ENCODE measurements at regions not wholly inside any gene's neighbourhood (a gene's known extent, or its start where the extent isn't known, plus 50 kb on each side); places are given as distances from the start of the nearest gene placed in this dataset.

DNA sequence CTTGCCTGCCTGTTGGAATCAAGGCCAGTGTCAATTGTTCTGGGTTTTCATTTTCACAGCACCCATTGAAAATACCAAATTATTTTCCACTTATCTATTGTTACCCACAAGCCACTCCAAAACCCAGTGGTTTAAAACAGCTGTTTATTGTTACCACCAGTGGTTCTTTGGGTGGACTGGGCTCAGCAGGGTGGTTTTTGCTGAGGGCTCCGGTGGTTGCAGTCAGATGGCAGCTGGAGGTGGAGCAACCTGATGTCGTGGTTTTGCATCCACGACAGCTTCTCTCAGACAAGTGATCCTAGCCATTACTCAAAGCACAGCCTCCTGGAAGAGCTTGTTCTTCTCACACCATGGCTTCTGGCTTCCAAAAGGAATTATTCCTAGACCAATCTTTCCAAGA is 235.1 kb upstream of the ADARB2 start:
- Histone ChIP-seq H3K36me3 (ENCODE audit: control insufficient read depth in 2 of 2, insufficient read depth in 1 of 2, low read length in 2 of 2) (no peaks in the 10 kb centered on the region), H3K4me3 (ENCODE audit: low read depth, low read length) (no peak overlapping the region), H3K9me3 (ENCODE audit: control insufficient read depth, insufficient read depth, low read depth, low read length) (no peaks in the 10 kb centered on the region), H3K4me1 (ENCODE audit: control insufficient read depth, insufficient read depth, low read length) (no peaks in the 10 kb centered on the region), H3K27ac (ENCODE audit: extremely low read depth, low read depth, low read length) (no peak overlapping the region)
- ChIA-PET CTCF (no interaction called here), POLR2A (no interaction called here)
- TF ChIP-seq ZNF654 (tag by site-specific recombination; IDR thresholded peaks at IDR 0.05; ENCODE audit: low read depth) (no peak), SETDB1 (IDR thresholded peaks at IDR 0.05; ENCODE audit: insufficient read length, low read length) (peak; percentile 36)
- TF ChIP-seq, protein P1, sequence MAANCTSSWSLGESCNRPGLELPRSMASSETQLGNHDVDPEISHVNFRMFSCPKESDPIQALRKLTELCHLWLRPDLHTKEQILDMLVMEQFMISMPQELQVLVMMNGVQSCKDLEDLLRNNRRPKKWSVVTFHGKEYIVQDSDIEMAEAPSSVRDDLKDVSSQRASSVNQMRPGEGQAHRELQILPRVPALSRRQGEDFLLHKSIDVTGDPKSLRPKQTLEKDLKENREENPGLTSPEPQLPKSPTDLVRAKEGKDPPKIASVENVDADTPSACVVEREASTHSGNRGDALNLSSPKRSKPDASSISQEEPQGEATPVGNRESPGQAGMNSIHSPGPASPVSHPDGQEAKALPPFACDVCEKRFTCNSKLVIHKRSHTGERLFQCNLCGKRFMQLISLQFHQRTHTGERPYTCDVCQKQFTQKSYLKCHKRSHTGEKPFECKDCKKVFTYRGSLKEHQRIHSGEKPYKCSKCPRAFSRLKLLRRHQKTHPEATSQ (tag by site-specific recombination; IDR thresholded peaks at IDR 0.05) = no peak
- TF ChIP-seq, protein P2, sequence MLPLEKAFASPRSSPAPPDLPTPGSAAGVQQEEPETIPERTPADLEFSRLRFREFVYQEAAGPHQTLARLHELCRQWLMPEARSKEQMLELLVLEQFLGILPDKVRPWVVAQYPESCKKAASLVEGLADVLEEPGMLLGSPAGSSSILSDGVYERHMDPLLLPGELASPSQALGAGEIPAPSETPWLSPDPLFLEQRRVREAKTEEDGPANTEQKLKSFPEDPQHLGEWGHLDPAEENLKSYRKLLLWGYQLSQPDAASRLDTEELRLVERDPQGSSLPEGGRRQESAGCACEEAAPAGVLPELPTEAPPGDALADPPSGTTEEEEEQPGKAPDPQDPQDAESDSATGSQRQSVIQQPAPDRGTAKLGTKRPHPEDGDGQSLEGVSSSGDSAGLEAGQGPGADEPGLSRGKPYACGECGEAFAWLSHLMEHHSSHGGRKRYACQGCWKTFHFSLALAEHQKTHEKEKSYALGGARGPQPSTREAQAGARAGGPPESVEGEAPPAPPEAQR (tag by site-specific recombination; IDR thresholded peaks at IDR 0.05) = no peak

DNA sequence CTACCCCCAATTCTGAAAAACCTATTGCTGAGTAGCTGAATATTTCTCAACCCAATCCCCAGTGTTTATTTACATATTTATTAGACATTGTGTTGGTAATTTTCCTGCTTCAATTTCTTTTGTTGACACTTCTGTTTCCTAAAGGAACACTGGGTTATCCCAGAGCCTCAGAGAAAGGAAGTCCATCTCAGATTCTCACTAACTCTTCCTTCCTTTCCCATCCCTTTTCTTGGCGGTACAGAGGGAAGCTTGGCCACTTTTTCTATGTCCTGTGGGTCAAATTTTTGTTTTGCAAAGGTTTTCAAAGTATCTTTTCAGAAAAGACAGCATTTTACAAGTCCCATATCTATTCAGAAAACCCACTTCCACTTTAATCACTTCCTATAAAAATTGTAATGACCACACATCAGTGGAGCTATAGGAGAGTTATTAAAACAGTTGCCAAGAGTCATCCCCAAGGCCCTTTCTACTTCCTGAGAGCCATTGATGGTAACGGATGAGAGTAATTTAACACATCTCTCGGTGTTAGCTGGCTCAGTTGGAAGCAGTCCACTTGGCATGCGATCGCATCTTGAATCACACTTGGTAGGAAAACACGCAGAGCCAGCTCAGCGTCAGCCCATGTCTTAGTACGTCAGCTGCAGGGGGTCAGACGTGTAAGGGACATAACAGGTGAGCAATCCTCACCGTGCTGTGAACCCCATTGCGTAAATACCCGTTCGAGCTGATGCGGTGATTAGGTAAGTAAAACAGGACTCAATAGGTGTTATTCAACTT is 231.1 kb upstream of the ADARB2 start:
- Histone ChIP-seq H3K4me1 (ENCODE audit: control insufficient read depth, insufficient read depth, low read length) (no peaks in the 10 kb centered on the region), H3K36me3 (ENCODE audit: control insufficient read depth in 2 of 2, insufficient read depth in 1 of 2, low read length in 2 of 2) (no peaks in the 10 kb centered on the region), H3K27ac (ENCODE audit: extremely low read depth, low read depth, low read length) (no peak overlapping the region), H3K9me3 (ENCODE audit: control insufficient read depth, insufficient read depth, low read depth, low read length) (no peaks in the 10 kb centered on the region), H3K4me3 (ENCODE audit: low read depth, low read length) (no peak overlapping the region)
- ChIA-PET POLR2A (no interaction called here), CTCF (no interaction called here)
- TF ChIP-seq ZNF155 (tag by site-specific recombination; IDR thresholded peaks at IDR 0.05) (no peak), KLF9 (tag by site-specific recombination; IDR thresholded peaks at IDR 0.05; ENCODE audit: low read depth) (no peak), ZNF146 (tag by site-specific recombination; IDR thresholded peaks at IDR 0.05) (no peak), ZNF302 (tag by site-specific recombination; IDR thresholded peaks at IDR 0.05; ENCODE audit: low read depth) (no peak), ZNF423 (tag by site-specific recombination; IDR thresholded peaks at IDR 0.05) (no peak), ZNF555 (tag by site-specific recombination; conservative IDR thresholded peaks at IDR 0.05) (no peak), ZNF23 (tag by site-specific recombination; IDR thresholded peaks at IDR 0.05; ENCODE audit: borderline replicate concordance) (no peak), ZXDB (tag by site-specific recombination; IDR thresholded peaks at IDR 0.05) (no peak), ZNF670 (tag by site-specific recombination; IDR thresholded peaks at IDR 0.05; ENCODE audit: low read depth) (no peak), ZNF585B (tag by site-specific recombination; IDR thresholded peaks at IDR 0.05) (no peak), ZBTB8A (tag by site-specific recombination; IDR thresholded peaks at IDR 0.05) (no peak), ZNF626 (tag by site-specific recombination; IDR thresholded peaks at IDR 0.05) (no peak), ZNF777 (tag by site-specific recombination; IDR thresholded peaks at IDR 0.05; ENCODE audit: borderline replicate concordance) (no peak), ZNF529 (tag by site-specific recombination; IDR thresholded peaks at IDR 0.05; ENCODE audit: insufficient replicate concordance) (no peak), ZNF521 (tag by site-specific recombination; IDR thresholded peaks at IDR 0.05) (no peak)
- TF ChIP-seq, protein P3, sequence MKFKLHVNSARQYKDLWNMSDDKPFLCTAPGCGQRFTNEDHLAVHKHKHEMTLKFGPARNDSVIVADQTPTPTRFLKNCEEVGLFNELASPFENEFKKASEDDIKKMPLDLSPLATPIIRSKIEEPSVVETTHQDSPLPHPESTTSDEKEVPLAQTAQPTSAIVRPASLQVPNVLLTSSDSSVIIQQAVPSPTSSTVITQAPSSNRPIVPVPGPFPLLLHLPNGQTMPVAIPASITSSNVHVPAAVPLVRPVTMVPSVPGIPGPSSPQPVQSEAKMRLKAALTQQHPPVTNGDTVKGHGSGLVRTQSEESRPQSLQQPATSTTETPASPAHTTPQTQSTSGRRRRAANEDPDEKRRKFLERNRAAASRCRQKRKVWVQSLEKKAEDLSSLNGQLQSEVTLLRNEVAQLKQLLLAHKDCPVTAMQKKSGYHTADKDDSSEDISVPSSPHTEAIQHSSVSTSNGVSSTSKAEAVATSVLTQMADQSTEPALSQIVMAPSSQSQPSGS (tag by site-specific recombination; IDR thresholded peaks at IDR 0.05; ENCODE audit: low read depth) = no peak
- TF ChIP-seq, protein P4, sequence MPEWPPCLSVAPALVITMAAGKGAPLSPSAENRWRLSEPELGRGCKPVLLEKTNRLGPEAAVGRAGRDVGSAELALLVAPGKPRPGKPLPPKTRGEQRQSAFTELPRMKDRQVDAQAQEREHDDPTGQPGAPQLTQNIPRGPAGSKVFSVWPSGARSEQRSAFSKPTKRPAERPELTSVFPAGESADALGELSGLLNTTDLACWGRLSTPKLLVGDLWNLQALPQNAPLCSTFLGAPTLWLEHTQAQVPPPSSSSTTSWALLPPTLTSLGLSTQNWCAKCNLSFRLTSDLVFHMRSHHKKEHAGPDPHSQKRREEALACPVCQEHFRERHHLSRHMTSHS (tag by site-specific recombination; IDR thresholded peaks at IDR 0.05) = no peak
- TF ChIP-seq, protein P5, sequence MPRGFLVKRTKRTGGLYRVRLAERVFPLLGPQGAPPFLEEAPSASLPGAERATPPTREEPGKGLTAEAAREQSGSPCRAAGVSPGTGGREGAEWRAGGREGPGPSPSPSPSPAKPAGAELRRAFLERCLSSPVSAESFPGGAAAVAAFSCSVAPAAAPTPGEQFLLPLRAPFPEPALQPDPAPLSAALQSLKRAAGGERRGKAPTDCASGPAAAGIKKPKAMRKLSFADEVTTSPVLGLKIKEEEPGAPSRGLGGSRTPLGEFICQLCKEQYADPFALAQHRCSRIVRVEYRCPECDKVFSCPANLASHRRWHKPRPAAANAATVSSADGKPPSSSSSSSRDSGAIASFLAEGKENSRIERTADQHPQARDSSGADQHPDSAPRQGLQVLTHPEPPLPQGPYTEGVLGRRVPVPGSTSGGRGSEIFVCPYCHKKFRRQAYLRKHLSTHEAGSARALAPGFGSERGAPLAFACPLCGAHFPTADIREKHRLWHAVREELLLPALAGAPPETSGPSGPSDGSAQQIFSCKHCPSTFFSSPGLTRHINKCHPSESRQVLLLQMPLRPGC (tag by site-specific recombination; IDR thresholded peaks at IDR 0.05) = no peak
- TF ChIP-seq, protein P6, sequence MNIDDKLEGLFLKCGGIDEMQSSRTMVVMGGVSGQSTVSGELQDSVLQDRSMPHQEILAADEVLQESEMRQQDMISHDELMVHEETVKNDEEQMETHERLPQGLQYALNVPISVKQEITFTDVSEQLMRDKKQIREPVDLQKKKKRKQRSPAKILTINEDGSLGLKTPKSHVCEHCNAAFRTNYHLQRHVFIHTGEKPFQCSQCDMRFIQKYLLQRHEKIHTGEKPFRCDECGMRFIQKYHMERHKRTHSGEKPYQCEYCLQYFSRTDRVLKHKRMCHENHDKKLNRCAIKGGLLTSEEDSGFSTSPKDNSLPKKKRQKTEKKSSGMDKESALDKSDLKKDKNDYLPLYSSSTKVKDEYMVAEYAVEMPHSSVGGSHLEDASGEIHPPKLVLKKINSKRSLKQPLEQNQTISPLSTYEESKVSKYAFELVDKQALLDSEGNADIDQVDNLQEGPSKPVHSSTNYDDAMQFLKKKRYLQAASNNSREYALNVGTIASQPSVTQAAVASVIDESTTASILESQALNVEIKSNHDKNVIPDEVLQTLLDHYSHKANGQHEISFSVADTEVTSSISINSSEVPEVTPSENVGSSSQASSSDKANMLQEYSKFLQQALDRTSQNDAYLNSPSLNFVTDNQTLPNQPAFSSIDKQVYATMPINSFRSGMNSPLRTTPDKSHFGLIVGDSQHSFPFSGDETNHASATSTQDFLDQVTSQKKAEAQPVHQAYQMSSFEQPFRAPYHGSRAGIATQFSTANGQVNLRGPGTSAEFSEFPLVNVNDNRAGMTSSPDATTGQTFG (tag by site-specific recombination; IDR thresholded peaks at IDR 0.05; ENCODE audit: borderline replicate concordance) = no peak
